ENCODE measurements at regions not wholly inside any gene's neighbourhood (a gene's known extent, or its start where the extent isn't known, plus 50 kb on each side); places are given as distances from the start of the nearest gene placed in this dataset.
"Not testable (repeated sequence)": the region's sequence is repeated elsewhere in the genome, so short reads cannot be mapped to it uniquely, and the experiment has no call there.

- no peak for DNase-seq
Observed at GRCh38 chr12:9449181-9449580, 158.5 kb downstream of the KLRB1 start.

DNA sequence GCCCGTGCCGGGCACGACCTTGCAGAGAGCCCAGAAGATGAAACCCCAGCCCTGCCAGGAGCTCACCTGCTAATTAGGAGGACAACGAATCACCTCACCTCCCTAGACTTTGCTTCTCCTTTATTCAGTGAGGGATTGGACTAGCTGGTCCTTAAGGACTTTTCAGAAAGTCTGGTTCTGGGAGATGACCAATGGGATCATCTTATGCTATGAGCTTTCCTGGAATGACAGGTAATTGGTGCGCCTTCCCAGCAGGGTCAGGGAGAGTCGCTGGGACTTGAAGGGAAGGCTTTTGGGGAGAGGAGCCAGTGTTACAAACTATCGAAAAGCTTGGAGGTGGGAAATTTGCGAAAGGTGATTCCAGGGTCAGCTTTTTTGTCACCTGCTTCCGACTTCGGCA is 159.1 kb downstream of the KLRB1 start:
- not testable (repeated sequence) for DNase-seq

DNA sequence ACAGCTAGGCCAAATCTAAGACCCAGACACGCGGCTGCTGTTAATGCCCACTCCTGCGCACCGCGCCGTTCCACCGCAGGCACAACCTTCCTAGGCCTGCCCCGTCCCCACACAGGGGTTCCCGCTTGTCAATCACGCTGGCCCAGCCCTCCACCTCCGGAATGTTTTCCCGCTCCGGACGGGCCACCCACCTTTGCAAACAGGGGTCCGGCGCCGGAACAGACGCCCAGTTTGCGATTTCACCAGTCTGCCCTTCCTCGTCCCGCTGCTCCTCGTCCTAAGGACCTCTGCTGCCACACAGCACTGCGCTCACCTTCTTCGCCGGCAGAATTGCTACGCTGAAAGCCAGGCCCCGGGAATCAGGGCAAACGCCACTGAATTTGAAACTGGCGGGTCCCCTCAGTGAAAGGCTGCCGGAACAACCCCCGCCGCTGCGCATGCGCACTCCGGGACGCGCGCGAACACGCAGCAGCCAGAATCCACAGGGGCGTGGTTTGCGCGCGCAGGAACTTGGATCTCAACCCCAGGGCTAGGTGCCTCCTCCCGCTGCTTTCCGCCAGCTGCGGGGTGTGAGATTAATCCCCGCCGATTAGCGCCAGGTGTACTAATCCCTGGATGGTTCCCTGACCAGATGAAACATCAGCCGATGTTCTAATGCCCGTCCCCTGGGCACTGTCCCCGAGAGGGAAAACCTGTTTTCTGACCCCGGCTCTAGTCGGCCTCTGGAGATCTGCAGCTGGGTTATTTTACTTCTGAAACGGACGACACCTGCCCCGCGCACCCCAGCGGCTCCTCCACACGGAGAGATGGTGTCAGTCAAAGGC is 159.7 kb downstream of the KLRB1 start:
- DNase-seq = peak; percentile 90

DNA sequence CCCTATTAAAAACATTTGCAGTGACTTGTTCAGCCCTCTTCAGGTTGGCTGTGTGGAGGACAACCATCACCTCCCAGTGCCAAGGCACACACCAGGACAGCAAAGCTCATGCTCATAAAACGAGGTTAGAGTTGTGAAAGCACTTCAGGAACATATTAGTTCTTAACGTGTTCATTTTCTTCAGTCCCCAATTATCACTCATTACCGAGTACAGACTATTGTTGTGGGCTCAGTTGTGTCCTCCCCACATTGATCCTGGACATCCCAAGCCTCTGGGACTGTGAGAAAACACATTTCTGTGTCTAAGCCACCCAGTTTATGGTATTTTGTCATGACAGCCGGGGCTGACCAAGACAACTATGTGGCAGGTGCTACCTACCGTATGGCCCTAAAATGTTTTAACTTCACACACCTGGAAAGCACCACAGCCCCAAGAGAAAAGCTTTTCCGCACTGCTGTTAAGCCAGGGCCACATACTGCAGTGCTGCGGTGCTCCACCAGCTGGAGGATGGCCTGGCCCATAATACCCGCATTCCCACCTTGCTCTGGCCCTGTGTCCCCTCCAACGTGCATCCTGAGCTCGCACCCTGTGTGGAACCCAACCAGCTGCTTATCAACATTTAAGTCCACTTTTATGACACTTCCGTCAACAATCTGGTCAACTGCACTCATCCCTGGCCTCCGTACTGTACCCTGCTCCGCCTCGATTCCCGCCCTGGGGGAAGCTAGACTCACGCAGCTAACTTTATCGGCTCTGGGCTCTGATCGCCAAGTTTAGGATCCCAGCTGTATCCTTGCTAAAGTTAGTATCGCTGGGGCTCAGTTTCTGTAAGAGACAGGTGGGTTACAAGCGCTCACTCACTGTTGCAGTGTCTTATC is 160.6 kb downstream of the KLRB1 start:
- DNase-seq = not testable (repeated sequence)

GRCh38 chr12:9440428-9440827 is 167.3 kb downstream of the KLRB1 start:
- DNase-seq = not testable (repeated sequence)

GRCh38 chr12:9435682-9436081 is 172.0 kb downstream of the KLRB1 start:
- not testable (repeated sequence) for DNase-seq

GRCh38 chr12:9430385-9430784 is 177.3 kb downstream of the KLRB1 start:
- DNase-seq = not testable (repeated sequence)

- not testable (repeated sequence) for DNase-seq
Observed at GRCh38 chr12:9428856-9429255, 178.9 kb downstream of the KLRB1 start.

GRCh38 chr12:9425429-9425828 is 182.3 kb downstream of the KLRB1 start:
- DNase-seq = not testable (repeated sequence)

GRCh38 chr12:9424175-9424740 is 183.5 kb downstream of the KLRB1 start:
- not testable (repeated sequence) for DNase-seq

DNA sequence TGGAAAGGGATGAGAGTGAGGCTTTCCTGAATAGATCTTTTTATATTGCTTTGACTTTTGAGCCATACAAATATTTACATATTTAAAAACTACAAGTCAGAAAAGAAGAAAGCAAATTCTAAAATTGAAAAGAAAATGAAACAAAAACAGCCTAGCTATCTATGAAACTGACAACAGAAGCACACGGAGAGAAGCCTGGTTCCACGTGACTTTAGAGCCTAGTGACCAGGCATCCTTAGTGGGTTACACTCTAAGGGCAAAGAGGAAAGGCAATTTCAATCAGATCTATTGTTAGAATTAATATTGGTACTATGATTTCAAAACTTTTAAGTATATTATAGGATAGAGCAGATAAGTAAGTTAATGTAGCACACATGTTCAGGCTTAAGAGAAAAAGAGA is 185.0 kb downstream of the KLRB1 start:
- DNase-seq = not testable (repeated sequence)

DNA sequence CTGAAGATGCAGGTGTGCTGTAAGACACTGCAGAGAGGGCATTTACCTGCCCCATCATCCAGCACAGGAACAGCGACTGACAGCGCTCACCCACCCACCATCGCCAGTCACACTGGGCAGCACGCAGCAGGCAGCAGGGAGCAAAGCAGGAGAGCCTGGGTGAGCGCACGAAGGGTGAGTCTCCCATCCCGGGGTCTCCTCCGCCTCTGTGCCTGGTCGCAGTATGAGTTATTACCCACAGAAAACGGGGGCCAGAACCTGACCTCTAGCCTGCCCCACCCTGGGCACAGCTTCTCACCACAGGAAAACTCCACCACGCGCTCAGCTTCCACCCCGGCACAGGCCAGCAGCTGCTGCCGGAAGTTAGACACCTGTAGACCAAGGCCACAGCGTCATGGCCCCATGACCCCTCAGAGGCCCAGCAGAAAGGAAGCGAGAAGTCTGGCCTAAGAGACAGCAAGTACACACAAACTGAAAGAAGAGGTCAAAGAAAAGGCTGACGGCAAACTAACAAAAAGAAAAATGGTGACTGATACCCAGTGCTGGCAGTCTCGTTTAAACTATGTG is 186.1 kb downstream of the KLRB1 start:
- not testable (repeated sequence) for DNase-seq

GRCh38 chr12:9420817-9421519 is 186.7 kb downstream of the KLRB1 start:
- not testable (repeated sequence) for DNase-seq

DNA sequence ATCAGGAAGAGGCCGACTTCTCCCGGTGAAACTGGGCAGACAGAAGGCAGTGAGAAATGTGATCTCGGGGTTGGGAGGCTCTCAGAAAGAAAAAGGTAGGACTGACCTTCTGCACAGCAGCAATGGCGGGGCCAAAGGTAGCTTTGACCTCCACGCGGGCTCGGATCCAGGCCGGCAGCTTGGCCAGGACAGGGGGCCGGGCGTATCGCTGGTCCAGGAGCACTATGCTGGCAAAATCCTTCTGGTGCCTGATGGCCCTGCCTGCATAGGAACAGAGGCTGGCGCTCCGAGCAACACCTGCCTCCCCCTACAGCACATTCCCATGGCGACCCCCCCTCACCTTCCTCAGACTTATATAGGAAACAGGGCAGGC is 189.1 kb downstream of the KLRB1 start:
- DNase-seq = not testable (repeated sequence)

DNA sequence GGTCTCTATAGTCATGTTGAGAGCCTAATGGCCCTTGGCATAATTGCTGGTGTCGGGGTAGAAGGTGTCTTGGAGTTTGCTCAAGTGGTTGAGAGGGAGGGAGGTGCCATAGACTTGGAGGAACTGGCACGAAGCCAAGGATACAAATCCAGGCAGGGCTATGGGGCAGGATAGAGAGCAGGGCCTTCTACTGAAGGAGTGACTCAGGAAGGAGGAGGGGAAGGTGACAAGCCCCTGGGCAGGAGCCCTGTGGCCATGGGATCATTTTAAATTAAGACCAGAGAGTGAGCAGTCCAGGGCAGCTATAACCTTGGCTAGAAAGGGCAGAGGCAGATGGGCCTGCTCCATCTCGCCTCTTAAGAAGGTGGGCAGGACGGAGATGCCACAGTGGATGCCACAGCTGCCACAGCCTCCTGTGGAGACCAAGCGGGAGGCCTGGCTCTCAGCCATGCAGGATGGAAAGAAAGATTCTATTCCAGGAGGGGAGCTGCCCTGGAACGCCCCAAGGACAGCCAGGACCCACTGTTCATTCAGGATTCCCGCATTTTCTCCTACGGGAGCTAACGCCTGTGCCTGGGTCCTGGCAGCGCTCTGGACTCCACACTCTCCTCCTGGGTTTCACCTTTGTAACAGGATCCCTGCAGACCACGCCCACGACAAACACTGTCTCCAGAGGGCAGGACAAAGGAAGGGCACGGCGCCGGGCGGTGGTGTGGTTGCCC is 189.6 kb downstream of the KLRB1 start:
- DNase-seq = not testable (repeated sequence)

- not testable (repeated sequence) for DNase-seq
Observed at GRCh38 chr12:9417341-9417740, 190.4 kb downstream of the KLRB1 start.

- DNase-seq = not testable (repeated sequence)
Observed at GRCh38 chr12:9416346-9416745, 191.4 kb downstream of the KLRB1 start.

- DNase-seq = not testable (repeated sequence)
Observed at GRCh38 chr12:9415898-9416297, 191.8 kb downstream of the KLRB1 start.

GRCh38 chr12:9413862-9414261 is 193.9 kb downstream of the KLRB1 start:
- not testable (repeated sequence) for DNase-seq

GRCh38 chr12:9412459-9412858 is 195.3 kb downstream of the KLRB1 start:
- not testable (repeated sequence) for DNase-seq

GRCh38 chr12:9411616-9412268 is 196.0 kb downstream of the KLRB1 start:
- not testable (repeated sequence) for DNase-seq

All from activated CD4-positive, alpha-beta T cell treated with anti-CD3 and anti-CD28 coated beads for 4 hours (primary cell).